Anterior cingulate cortex (tissue), 58 donors: ENCODE measurements at regions not wholly inside any gene's neighbourhood (a gene's known extent, or its start where the extent isn't known, plus 50 kb on each side); places are given as distances from the start of the nearest gene placed in this dataset.
A peak's percentile ranks its signal among the peaks of the same experiment; 100 is the strongest.
"Not testable (repeated sequence)": the region's sequence is repeated elsewhere in the genome, so short reads cannot be mapped to it uniquely, and the experiment has no call there.

ENCODE experiments used
- DNase-seq, 58 donors: peaks; one replicate each; lab custom pipeline; 2025; lab: John Stamatoyannopoulos, UW

- no peak for DNase-seq
These were observed 549.3 kb upstream of the CADM1 start for GRCh38 chr11:116053548-116053919.

GRCh38 chr11:116052603-116053547 lies 548.7 kb upstream of the CADM1 start:
- DNase-seq: no peak

- DNase-seq: no peak
These were observed 547.3 kb upstream of the CADM1 start for GRCh38 chr11:116051494-116051893.

- DNase-seq: no peak
These were observed 545.2 kb upstream of the CADM1 start for GRCh38 chr11:116049383-116049782.

- DNase-seq: no peak
These were observed 541.9 kb upstream of the CADM1 start for GRCh38 chr11:116046127-116046526.

- no peak for DNase-seq
These were observed 540.7 kb upstream of the CADM1 start for GRCh38 chr11:116044941-116045340.

- DNase-seq: no peak
These were observed 540.3 kb upstream of the CADM1 start for GRCh38 chr11:116044520-116044919.

- no peak for DNase-seq
These were observed 539.6 kb upstream of the CADM1 start for GRCh38 chr11:116043857-116044256.

GRCh38 chr11:116043059-116043458 lies 538.8 kb upstream of the CADM1 start:
- not testable (repeated sequence) for DNase-seq

- DNase-seq: no peak
These were observed 537.9 kb upstream of the CADM1 start for GRCh38 chr11:116042146-116042545.

GRCh38 chr11:116037861-116038260 lies 533.6 kb upstream of the CADM1 start:
- no peak for DNase-seq

GRCh38 chr11:116035977-116036376 lies 531.8 kb upstream of the CADM1 start:
- no peak for DNase-seq

GRCh38 chr11:116033931-116034553 lies 529.8 kb upstream of the CADM1 start:
- DNase-seq: no peak

- no peak for DNase-seq
These were observed 526.6 kb upstream of the CADM1 start for GRCh38 chr11:116030697-116031331.

GRCh38 chr11:116028506-116028905 lies 524.3 kb upstream of the CADM1 start:
- not testable (repeated sequence) for DNase-seq

GRCh38 chr11:115999437-115999836 lies 495.2 kb upstream of the CADM1 start:
- no peak for DNase-seq

- no peak for DNase-seq
These were observed 492.6 kb upstream of the CADM1 start for GRCh38 chr11:115996808-115997188.

- no peak for DNase-seq
These were observed 492.1 kb upstream of the CADM1 start for GRCh38 chr11:115996125-115996807.

GRCh38 chr11:115993590-115993989 lies 489.4 kb upstream of the CADM1 start:
- no peak for DNase-seq

GRCh38 chr11:115990004-115990447 lies 485.8 kb upstream of the CADM1 start:
- peak in 28 of 58 donors; percentile 6 to 50 (median 28) for DNase-seq

- no peak for DNase-seq
These were observed 481.7 kb upstream of the CADM1 start for GRCh38 chr11:115985896-115986295.
